ENCODE measurements at regions not wholly inside any gene's neighbourhood (a gene's known extent, or its start where the extent isn't known, plus 50 kb on each side); places are given as distances from the start of the nearest gene placed in this dataset.

- TF ChIP-seq POLR2AphosphoS5 (IDR thresholded peaks at IDR 0.05; ENCODE audit: borderline replicate concordance, low read depth, low read length) = no peak
- TF ChIP-seq EZH2 (IDR thresholded peaks at IDR 0.05) = no peak
These were observed 494.3 kb downstream of the BRINP3 start for GRCh38 chr1:189983166-189983890.

All from SK-N-MC (cell line).